ENCODE measurements at regions not wholly inside any gene's neighbourhood (a gene's known extent, or its start where the extent isn't known, plus 50 kb on each side); places are given as distances from the start of the nearest gene placed in this dataset.

DNA sequence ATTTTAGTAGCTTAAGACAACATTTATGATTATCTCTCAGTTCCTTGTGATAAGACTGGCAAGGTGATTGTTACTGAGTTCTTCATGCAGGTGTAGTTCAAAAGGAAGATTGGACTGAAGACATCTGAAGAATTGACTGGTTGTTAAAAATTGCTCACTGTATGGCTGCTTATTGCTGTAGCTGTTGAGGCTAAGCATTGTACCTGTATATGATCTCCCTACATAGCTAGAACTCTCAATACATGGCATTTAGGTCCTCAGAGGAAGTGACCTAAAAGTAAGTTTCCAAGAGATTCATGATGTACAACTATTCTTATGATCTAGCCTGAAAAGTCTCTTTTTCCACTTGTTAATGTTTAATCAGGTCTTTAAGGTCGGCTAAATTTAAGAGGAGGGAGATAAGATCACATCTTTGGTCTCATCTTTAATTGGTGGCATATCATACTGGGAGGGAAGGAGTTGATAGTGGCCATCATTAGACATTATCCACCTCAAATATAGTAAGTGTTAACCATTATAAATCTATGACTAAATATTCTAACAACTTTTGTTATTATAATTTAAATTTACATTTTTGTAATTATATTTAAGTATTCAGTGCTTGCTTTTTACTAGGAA lies 401.2 kb upstream of the EPHA7 start:
- Histone ChIP-seq H3K36me3 (ENCODE audit: control insufficient read depth in 2 of 2, extremely low read depth in 1 of 2, insufficient read depth in 2 of 2, low read length in 2 of 2) (no peaks in the 10 kb centered on the region), H3K4me1 (ENCODE audit: control insufficient read depth, extremely low read depth, insufficient read depth, low read length) (no peaks in the 10 kb centered on the region), H3K9me1 (replicated peaks; ENCODE audit: control insufficient read depth, extremely low read depth, insufficient read depth, low read length) (no peaks in the 10 kb centered on the region), H3K27me3 (ENCODE audit: control insufficient read depth in 2 of 2, insufficient read depth in 2 of 2, low read length in 2 of 2) (no peaks in the 10 kb centered on the region), H3K79me2 (ENCODE audit: control insufficient read depth, insufficient read depth, low read length) (no peaks in the 10 kb centered on the region), H2AFZ (ENCODE audit: low read depth, low read length) (no peak overlapping the region), H3K4me3 (replicated peaks in 1 of 3; ENCODE audit: insufficient read depth in 1 of 3, low read depth in 1 of 3, low read length in 3 of 3) (no peak overlapping the region), H3K9ac (replicated peaks; ENCODE audit: extremely low read depth, insufficient read depth, low read length) (no peak overlapping the region), H3K4me2 (ENCODE audit: insufficient read depth, low read length) (no peak overlapping the region), H3K9me3 (replicated peaks; ENCODE audit: control insufficient read depth, insufficient read depth, low read length) (no peaks in the 10 kb centered on the region), H4K20me1 (replicated peaks; ENCODE audit: control insufficient read depth, extremely low read depth, insufficient read depth, low read length) (no peaks in the 10 kb centered on the region), H3K27ac (ENCODE audit: insufficient read depth, low read depth, low read length) (no peak overlapping the region)
- dilution Hi-C loops (cut with MboI; ENCODE audit: extremely low pct_ligation_motif_present, low sequenced_read_pairs) (no loop called here), intact Hi-C loops (cut with micrococcal nuclease) (no loop called here)
- no peak for FAIRE-seq
- no TSS peak for BruUV-seq (replicated peaks)
- ChIA-PET CTCF (no interaction called here), POLR2A (interaction anchor here (0.6 kb wide), 1 partner anchor 30 kb away, joined by 8 read pairs; no protein-coding TSS in a partner anchor)
- TF ChIP-seq POLR2A (IDR thresholded peaks at IDR 0.05; ENCODE audit: low read depth, low read length) (no peak), JUN (IDR thresholded peaks at IDR 0.05; ENCODE audit: borderline replicate concordance, insufficient read depth, insufficient read length, low read depth) (no peak), EZH2 (IDR thresholded peaks at IDR 0.05; ENCODE audit: borderline replicate concordance, low read depth, low read length, severe bottlenecking) (no peak), MYC (IDR thresholded peaks at IDR 0.05; ENCODE audit: low read depth, low read length) (no peak)
- TF ChIP-seq, protein P1, sequence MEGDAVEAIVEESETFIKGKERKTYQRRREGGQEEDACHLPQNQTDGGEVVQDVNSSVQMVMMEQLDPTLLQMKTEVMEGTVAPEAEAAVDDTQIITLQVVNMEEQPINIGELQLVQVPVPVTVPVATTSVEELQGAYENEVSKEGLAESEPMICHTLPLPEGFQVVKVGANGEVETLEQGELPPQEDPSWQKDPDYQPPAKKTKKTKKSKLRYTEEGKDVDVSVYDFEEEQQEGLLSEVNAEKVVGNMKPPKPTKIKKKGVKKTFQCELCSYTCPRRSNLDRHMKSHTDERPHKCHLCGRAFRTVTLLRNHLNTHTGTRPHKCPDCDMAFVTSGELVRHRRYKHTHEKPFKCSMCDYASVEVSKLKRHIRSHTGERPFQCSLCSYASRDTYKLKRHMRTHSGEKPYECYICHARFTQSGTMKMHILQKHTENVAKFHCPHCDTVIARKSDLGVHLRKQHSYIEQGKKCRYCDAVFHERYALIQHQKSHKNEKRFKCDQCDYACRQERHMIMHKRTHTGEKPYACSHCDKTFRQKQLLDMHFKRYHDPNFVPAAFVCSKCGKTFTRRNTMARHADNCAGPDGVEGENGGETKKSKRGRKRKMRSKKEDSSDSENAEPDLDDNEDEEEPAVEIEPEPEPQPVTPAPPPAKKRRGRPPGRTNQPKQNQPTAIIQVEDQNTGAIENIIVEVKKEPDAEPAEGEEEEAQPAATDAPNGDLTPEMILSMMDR (IDR thresholded peaks at IDR 0.05; ENCODE audit: extremely low read depth in 1 of 2, insufficient read depth in 1 of 2, low read depth in 1 of 2, low read length in 2 of 2) = no peak
- no peak for DNase-seq (ENCODE audit: low read depth, low spot score)

DNA sequence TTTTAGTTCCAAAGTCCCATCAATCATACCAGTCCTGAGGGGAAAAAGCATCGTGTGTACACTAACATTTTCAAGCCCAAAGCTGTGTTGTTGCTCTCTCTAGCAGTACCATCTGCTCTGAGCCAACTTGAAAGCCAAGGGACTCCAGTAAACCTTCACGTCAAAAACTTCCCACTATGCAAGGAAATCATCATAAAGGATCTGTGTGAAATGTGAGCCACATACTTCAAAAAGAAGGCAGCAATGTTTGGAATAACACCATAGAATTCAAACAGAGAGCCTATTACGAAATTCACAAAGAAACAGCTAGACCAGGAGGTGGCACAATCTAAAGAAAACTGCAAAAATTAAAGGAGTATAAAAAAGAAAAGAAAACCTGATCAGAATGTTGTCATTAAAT lies 399.8 kb upstream of the EPHA7 start:
- Histone ChIP-seq H3K36me3 (ENCODE audit: control insufficient read depth in 2 of 2, extremely low read depth in 1 of 2, insufficient read depth in 2 of 2, low read length in 2 of 2) (no peaks in the 10 kb centered on the region), H3K4me1 (ENCODE audit: control insufficient read depth, extremely low read depth, insufficient read depth, low read length) (no peaks in the 10 kb centered on the region), H3K4me2 (ENCODE audit: insufficient read depth, low read length) (no peak overlapping the region), H3K27me3 (ENCODE audit: control insufficient read depth in 2 of 2, insufficient read depth in 2 of 2, low read length in 2 of 2) (no peaks in the 10 kb centered on the region), H3K4me3 (replicated peaks in 1 of 3; ENCODE audit: insufficient read depth in 1 of 3, low read depth in 1 of 3, low read length in 3 of 3) (no peak overlapping the region), H4K20me1 (replicated peaks; ENCODE audit: control insufficient read depth, extremely low read depth, insufficient read depth, low read length) (no peaks in the 10 kb centered on the region), H2AFZ (ENCODE audit: low read depth, low read length) (peak overlapping the region; percentile 11), H3K9me3 (replicated peaks; ENCODE audit: control insufficient read depth, insufficient read depth, low read length) (no peaks in the 10 kb centered on the region), H3K9ac (replicated peaks; ENCODE audit: extremely low read depth, insufficient read depth, low read length) (no peak overlapping the region), H3K27ac (ENCODE audit: insufficient read depth, low read depth, low read length) (no peak overlapping the region), H3K79me2 (ENCODE audit: control insufficient read depth, insufficient read depth, low read length) (no peaks in the 10 kb centered on the region), H3K9me1 (replicated peaks; ENCODE audit: control insufficient read depth, extremely low read depth, insufficient read depth, low read length) (no peaks in the 10 kb centered on the region)
- POLR2A ChIA-PET = no interaction called here
- dilution Hi-C loops (cut with MboI; ENCODE audit: extremely low pct_ligation_motif_present, low sequenced_read_pairs) (no loop called here), intact Hi-C loops (cut with micrococcal nuclease) (no loop called here)
- CTCF ChIA-PET = interaction anchor here (0.7 kb wide), 1 partner anchor 502 kb away, joined by 6 read pairs; no protein-coding TSS in a partner anchor
- no TSS peak for BruUV-seq (replicated peaks)
- FAIRE-seq (no peak), DNase-seq (ENCODE audit: low read depth, low spot score) (no peak)
- TF ChIP-seq FOS (IDR thresholded peaks at IDR 0.05; ENCODE audit: borderline replicate concordance, insufficient read depth, low read length) = no peak
- TF ChIP-seq GATA2 (IDR thresholded peaks at IDR 0.05; ENCODE audit: insufficient read depth, insufficient read length, low read depth, low read length) = no peak
- no peak for TF ChIP-seq JUN (IDR thresholded peaks at IDR 0.05; ENCODE audit: borderline replicate concordance, insufficient read depth, insufficient read length, low read depth)
- TF ChIP-seq POLR2AphosphoS5 (IDR thresholded peaks at IDR 0.05; ENCODE audit: insufficient read depth, low read depth, low read length) = no peak
- TF ChIP-seq POLR2A (IDR thresholded peaks at IDR 0.05; ENCODE audit: low read depth, low read length) = no peak
- TF ChIP-seq MYC (IDR thresholded peaks at IDR 0.05; ENCODE audit: low read depth, low read length) = no peak
- TF ChIP-seq, protein P2, sequence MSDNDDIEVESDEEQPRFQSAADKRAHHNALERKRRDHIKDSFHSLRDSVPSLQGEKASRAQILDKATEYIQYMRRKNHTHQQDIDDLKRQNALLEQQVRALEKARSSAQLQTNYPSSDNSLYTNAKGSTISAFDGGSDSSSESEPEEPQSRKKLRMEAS (IDR thresholded peaks at IDR 0.05; ENCODE audit: insufficient read depth, insufficient read length) = no peak
- TF ChIP-seq EZH2 (IDR thresholded peaks at IDR 0.05; ENCODE audit: borderline replicate concordance, low read depth, low read length, severe bottlenecking) = no peak
- TF ChIP-seq, protein P1 (IDR thresholded peaks at IDR 0.05; ENCODE audit: extremely low read depth in 1 of 2, insufficient read depth in 1 of 2, low read depth in 1 of 2, low read length in 2 of 2) = no peak
